SK-N-SH treated with all-trans-retinoic acid at 6 μM for 48 hours (cell line): ENCODE measurements at regions not wholly inside any gene's neighbourhood (a gene's known extent, or its start where the extent isn't known, plus 50 kb on each side); places are given as distances from the start of the nearest gene placed in this dataset.

Experiments
- ATAC-seq: fragments of 200-7000 bp; cut with Tn5 transposase; 3 replicates; pipeline ENCODE4 v1.9.1; 2020; ENCODE audit warnings: mild to moderate bottlenecking, moderate library complexity
- BACH2 ChIP-seq: fragments of 250-450 bp; sonication (Bioruptor Pico); IDR thresholded peaks from 2 replicates; pipeline ENCODE4 v1.9.0; 2021; ENCODE audit warnings: mild to moderate bottlenecking, borderline replicate concordance
- CSDC2 ChIP-seq: fragments of 250-450 bp; sonication (Bioruptor Pico); IDR thresholded peaks from 2 replicates; pipeline ENCODE4 v1.5.0; 2020; ENCODE audit warnings: mild to moderate bottlenecking, moderate library complexity
- ESRRG ChIP-seq: fragments of 250-450 bp; sonication (Bioruptor Pico); IDR thresholded peaks from 2 replicates; pipeline ENCODE4 v1.6.1; 2021; ENCODE audit warnings: mild to moderate bottlenecking
- GLIS3 ChIP-seq: fragments of 250-450 bp; sonication (Bioruptor Pico); IDR thresholded peaks from 2 replicates; pipeline ENCODE4 v1.5.0; 2020; ENCODE audit warnings: mild to moderate bottlenecking, moderate library complexity
- ISL1 ChIP-seq: fragments of 250-450 bp; sonication (Bioruptor Pico); IDR thresholded peaks from 2 replicates; pipeline ENCODE4 v2.1.2; 2022; ENCODE audit warnings: mild to moderate bottlenecking, moderate library complexity
- OSR1 ChIP-seq: fragments of 250-450 bp; sonication (Bioruptor Pico); IDR thresholded peaks from 2 replicates; pipeline ENCODE4 v1.8.0; 2022; ENCODE audit warnings: moderate library complexity, mild to moderate bottlenecking, inconsistent platforms
- RARB ChIP-seq: fragments of 250-450 bp; sonication (Bioruptor Pico); IDR thresholded peaks from 2 replicates; pipeline ENCODE4 v1.8.0; 2021; ENCODE audit warnings: mild to moderate bottlenecking, moderate library complexity
- SNAI2 ChIP-seq: fragments of 250-450 bp; sonication (Bioruptor Pico); IDR thresholded peaks from 2 replicates; pipeline ENCODE4 v1.5.0; 2020; ENCODE audit warnings: mild to moderate bottlenecking, moderate library complexity
- TCF4 ChIP-seq: fragments of 250-450 bp; sonication (Bioruptor Pico); IDR thresholded peaks from 2 replicates; pipeline ENCODE4 v1.8.0; 2021; ENCODE audit warnings: mild to moderate bottlenecking, moderate library complexity, borderline replicate concordance
- TOX ChIP-seq: fragments of 250-450 bp; sonication (Bioruptor Pico); IDR thresholded peaks from 2 replicates; pipeline ENCODE4 v1.8.0; 2021; ENCODE audit warnings: mild to moderate bottlenecking, moderate library complexity, borderline replicate concordance
- ZC3H10 ChIP-seq: fragments of 250-450 bp; sonication (Bioruptor Pico); IDR thresholded peaks from 2 replicates; pipeline ENCODE4 v1.5.1; 2021; ENCODE audit warnings: mild to moderate bottlenecking, moderate library complexity
- ZFP3 ChIP-seq: fragments of 250-450 bp; sonication (Bioruptor Pico); IDR thresholded peaks from 2 replicates; pipeline ENCODE4 v1.5.0; 2020; ENCODE audit warnings: mild to moderate bottlenecking, moderate library complexity
- ZFP30 ChIP-seq: fragments of 450-650 bp; formaldehyde crosslinking; IDR thresholded peaks from 2 replicates; pipeline ENCODE4 v1.5.0; 2022; ENCODE audit warnings: mild to moderate bottlenecking, moderate library complexity
- ZNF565 ChIP-seq: fragments of 450-650 bp; formaldehyde crosslinking; conservative IDR thresholded peaks from 2 replicates; pipeline ENCODE4 v1.5.0; 2020; ENCODE audit warnings: low read depth, mild to moderate bottlenecking, moderate library complexity
- ZNF70 ChIP-seq: fragments of 450-650 bp; formaldehyde crosslinking; IDR thresholded peaks from 2 replicates; pipeline ENCODE4 v1.5.0; 2020; ENCODE audit warnings: mild to moderate bottlenecking, moderate library complexity
- ZNF8 ChIP-seq: fragments of 450-650 bp; formaldehyde crosslinking; IDR thresholded peaks from 2 replicates; pipeline ENCODE4 v1.5.0; 2020; ENCODE audit warnings: mild to moderate bottlenecking, moderate library complexity
- TF ChIP-seq, protein P1 (sequence below): fragments of 250-450 bp; sonication (Bioruptor Pico); IDR thresholded peaks from 2 replicates; pipeline ENCODE4 v1.5.1; 2020; ENCODE audit warnings: low read depth, mild to moderate bottlenecking, moderate library complexity
- TF ChIP-seq, protein P2 (sequence below): fragments of 250-450 bp; sonication (Bioruptor Pico); IDR thresholded peaks from 2 replicates; pipeline ENCODE4 v1.5.0; 2020; ENCODE audit warnings: mild to moderate bottlenecking, moderate library complexity
- TF ChIP-seq, protein P3 (sequence below): fragments of 250-450 bp; sonication (Bioruptor Pico); IDR thresholded peaks from 2 replicates; pipeline ENCODE4 v1.8.0; 2020; ENCODE audit warnings: mild to moderate bottlenecking, moderate library complexity, borderline replicate concordance
- TF ChIP-seq, protein P4 (sequence below): fragments of 250-450 bp; sonication (Bioruptor Pico); IDR thresholded peaks from 2 replicates; pipeline ENCODE4 v1.8.0; 2021; ENCODE audit warnings: low read depth, mild to moderate bottlenecking, moderate library complexity, borderline replicate concordance
- TF ChIP-seq, protein P5 (sequence below): fragments of 250-450 bp; sonication (Bioruptor Pico); IDR thresholded peaks from 2 replicates; pipeline ENCODE4 v1.5.1; 2021; ENCODE audit warnings: mild to moderate bottlenecking, moderate library complexity

DNA sequence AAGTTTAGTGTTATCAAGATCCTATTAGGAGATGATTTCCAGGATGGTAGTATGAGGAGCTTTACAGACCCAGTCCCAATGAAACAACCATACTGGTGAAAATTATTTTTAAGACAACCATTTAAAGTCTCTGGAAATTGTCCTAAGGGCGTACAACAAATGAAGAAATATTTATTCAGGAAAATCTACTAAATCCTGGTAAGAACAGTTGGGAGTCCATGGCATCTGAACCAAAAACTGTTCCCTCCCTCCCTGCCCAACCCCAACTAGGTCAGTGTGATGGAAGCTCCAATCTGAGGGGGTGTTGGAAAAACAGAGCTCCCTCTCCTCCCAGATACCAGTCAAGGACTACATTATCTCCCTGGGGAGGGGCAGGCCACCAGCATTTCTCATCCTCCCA, 74.7 kb upstream of the MKLN1 start:
- ATAC-seq: no peak
- TF ChIP-seq, protein P1, sequence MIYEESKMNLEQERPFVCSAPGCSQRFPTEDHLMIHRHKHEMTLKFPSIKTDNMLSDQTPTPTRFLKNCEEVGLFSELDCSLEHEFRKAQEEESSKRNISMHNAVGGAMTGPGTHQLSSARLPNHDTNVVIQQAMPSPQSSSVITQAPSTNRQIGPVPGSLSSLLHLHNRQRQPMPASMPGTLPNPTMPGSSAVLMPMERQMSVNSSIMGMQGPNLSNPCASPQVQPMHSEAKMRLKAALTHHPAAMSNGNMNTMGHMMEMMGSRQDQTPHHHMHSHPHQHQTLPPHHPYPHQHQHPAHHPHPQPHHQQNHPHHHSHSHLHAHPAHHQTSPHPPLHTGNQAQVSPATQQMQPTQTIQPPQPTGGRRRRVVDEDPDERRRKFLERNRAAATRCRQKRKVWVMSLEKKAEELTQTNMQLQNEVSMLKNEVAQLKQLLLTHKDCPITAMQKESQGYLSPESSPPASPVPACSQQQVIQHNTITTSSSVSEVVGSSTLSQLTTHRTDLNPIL (CRISPR knock-in tag): no peak

DNA sequence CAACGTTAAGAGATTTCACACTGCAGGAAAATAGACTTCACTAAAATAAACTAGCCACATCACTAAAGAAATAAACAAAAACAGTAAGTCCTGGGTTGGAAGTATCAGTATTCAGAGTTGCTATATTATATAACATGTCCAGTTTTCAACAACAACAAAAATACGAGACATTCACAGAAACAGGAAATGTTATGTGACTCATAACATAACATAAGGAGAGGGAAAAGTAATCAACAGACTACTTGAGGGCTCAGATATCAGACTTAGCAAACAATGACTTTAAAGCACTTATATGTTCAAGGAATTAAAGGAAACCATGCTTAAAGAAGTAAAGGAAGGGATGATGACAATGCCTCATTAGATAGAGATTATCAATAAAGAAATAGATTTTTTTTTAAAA, 73.5 kb upstream of the MKLN1 start:
- no peak for TF ChIP-seq GLIS3 (CRISPR knock-in tag)
- no peak for TF ChIP-seq ZFP3
- no peak for TF ChIP-seq RARB (CRISPR knock-in tag)
- no peak for TF ChIP-seq BACH2 (CRISPR knock-in tag)
- TF ChIP-seq, protein P2, sequence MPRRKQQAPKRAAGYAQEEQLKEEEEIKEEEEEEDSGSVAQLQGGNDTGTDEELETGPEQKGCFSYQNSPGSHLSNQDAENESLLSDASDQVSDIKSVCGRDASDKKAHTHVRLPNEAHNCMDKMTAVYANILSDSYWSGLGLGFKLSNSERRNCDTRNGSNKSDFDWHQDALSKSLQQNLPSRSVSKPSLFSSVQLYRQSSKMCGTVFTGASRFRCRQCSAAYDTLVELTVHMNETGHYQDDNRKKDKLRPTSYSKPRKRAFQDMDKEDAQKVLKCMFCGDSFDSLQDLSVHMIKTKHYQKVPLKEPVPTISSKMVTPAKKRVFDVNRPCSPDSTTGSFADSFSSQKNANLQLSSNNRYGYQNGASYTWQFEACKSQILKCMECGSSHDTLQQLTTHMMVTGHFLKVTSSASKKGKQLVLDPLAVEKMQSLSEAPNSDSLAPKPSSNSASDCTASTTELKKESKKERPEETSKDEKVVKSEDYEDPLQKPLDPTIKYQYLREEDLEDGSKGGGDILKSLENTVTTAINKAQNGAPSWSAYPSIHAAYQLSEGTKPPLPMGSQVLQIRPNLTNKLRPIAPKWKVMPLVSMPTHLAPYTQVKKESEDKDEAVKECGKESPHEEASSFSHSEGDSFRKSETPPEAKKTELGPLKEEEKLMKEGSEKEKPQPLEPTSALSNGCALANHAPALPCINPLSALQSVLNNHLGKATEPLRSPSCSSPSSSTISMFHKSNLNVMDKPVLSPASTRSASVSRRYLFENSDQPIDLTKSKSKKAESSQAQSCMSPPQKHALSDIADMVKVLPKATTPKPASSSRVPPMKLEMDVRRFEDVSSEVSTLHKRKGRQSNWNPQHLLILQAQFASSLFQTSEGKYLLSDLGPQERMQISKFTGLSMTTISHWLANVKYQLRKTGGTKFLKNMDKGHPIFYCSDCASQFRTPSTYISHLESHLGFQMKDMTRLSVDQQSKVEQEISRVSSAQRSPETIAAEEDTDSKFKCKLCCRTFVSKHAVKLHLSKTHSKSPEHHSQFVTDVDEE: no peak
- TF ChIP-seq ZFP30 (CRISPR knock-in tag): no peak
- no peak for TF ChIP-seq CSDC2 (CRISPR knock-in tag)
- TF ChIP-seq, protein P1 (CRISPR knock-in tag): no peak
- TF ChIP-seq, protein P3, sequence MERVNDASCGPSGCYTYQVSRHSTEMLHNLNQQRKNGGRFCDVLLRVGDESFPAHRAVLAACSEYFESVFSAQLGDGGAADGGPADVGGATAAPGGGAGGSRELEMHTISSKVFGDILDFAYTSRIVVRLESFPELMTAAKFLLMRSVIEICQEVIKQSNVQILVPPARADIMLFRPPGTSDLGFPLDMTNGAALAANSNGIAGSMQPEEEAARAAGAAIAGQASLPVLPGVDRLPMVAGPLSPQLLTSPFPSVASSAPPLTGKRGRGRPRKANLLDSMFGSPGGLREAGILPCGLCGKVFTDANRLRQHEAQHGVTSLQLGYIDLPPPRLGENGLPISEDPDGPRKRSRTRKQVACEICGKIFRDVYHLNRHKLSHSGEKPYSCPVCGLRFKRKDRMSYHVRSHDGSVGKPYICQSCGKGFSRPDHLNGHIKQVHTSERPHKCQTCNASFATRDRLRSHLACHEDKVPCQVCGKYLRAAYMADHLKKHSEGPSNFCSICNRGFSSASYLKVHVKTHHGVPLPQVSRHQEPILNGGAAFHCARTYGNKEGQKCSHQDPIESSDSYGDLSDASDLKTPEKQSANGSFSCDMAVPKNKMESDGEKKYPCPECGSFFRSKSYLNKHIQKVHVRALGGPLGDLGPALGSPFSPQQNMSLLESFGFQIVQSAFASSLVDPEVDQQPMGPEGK (CRISPR knock-in tag): no peak
- no peak for TF ChIP-seq TCF4 (CRISPR knock-in tag)
- no peak for TF ChIP-seq ZNF8 (CRISPR knock-in tag)
- TF ChIP-seq OSR1 (CRISPR knock-in tag): no peak
- TF ChIP-seq ZNF70 (CRISPR knock-in tag): no peak
- ATAC-seq: no peak

DNA sequence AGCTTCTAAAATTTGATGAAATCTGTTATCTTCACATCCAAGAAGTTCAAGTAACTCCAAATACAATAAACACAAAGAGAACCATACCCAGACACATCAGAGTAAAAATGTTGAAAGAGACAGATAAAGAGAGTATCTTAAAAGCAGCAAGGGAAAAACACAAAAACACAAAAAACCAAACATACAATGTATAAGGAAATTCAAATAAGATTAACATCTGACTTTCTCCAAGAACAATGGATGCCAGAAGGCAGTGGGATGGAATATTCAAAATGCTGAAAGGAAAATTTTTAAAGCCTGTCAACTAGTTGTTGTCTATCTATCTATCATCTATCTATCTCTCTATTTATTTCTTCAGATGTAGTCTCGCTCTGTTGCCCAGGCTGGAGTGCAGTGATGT, 72.4 kb upstream of the MKLN1 start:
- TF ChIP-seq ZNF8 (CRISPR knock-in tag) (no peak), ISL1 (CRISPR knock-in tag) (no peak), SNAI2 (CRISPR knock-in tag) (no peak), GLIS3 (CRISPR knock-in tag) (no peak), ZNF565 (CRISPR knock-in tag) (no peak), ZFP3 (no peak), OSR1 (CRISPR knock-in tag) (no peak), TOX (CRISPR knock-in tag) (no peak), TCF4 (CRISPR knock-in tag) (no peak), ZFP30 (CRISPR knock-in tag) (no peak), BACH2 (CRISPR knock-in tag) (no peak), RARB (CRISPR knock-in tag) (no peak), ESRRG (CRISPR knock-in tag) (no peak), ZNF70 (CRISPR knock-in tag) (no peak), CSDC2 (CRISPR knock-in tag) (no peak), ZC3H10 (CRISPR knock-in tag) (no peak)
- TF ChIP-seq, protein P4, sequence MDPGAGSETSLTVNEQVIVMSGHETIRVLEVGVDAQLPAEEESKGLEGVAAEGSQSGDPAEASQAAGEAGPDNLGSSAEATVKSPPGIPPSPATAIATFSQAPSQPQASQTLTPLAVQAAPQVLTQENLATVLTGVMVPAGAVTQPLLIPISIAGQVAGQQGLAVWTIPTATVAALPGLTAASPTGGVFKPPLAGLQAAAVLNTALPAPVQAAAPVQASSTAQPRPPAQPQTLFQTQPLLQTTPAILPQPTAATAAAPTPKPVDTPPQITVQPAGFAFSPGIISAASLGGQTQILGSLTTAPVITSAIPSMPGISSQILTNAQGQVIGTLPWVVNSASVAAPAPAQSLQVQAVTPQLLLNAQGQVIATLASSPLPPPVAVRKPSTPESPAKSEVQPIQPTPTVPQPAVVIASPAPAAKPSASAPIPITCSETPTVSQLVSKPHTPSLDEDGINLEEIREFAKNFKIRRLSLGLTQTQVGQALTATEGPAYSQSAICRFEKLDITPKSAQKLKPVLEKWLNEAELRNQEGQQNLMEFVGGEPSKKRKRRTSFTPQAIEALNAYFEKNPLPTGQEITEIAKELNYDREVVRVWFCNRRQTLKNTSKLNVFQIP: no peak
- TF ChIP-seq, protein P5, sequence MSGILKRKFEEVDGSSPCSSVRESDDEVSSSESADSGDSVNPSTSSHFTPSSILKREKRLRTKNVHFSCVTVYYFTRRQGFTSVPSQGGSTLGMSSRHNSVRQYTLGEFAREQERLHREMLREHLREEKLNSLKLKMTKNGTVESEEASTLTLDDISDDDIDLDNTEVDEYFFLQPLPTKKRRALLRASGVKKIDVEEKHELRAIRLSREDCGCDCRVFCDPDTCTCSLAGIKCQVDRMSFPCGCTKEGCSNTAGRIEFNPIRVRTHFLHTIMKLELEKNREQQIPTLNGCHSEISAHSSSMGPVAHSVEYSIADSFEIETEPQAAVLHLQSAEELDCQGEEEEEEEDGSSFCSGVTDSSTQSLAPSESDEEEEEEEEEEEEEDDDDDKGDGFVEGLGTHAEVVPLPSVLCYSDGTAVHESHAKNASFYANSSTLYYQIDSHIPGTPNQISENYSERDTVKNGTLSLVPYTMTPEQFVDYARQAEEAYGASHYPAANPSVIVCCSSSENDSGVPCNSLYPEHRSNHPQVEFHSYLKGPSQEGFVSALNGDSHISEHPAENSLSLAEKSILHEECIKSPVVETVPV (CRISPR knock-in tag): no peak
- TF ChIP-seq, protein P2: no peak
- TF ChIP-seq, all 23 proteins: peak for 0

More for the DNA sequence above, 72.4 kb upstream of the MKLN1 start:
- ATAC-seq: no peak
